SK-N-SH (cell line): ENCODE measurements at regions not wholly inside any gene's neighbourhood (a gene's known extent, or its start where the extent isn't known, plus 50 kb on each side); places are given as distances from the start of the nearest gene placed in this dataset.

Source experiments
- CTCF ChIA-PET: fragments of 300-600, 350-600 bp; formaldehyde crosslinking; extraction: SDS; loops from one replicate; lab custom pipeline; 2021; lab: Yijun Ruan, JAX
- POLR2A ChIA-PET: fragments of 350-600 bp; sonication (Branson Sonifier 250); formaldehyde crosslinking; extraction: SDS; loops from one replicate; lab custom pipeline; 2020; ENCODE audit warnings: antibody characterized with exemption, inconsistent platforms; lab: Yijun Ruan, JAX
- DNase-seq: peaks from one replicate; pipeline ENCODE4 v3.0.0; 2012
- H2AFZ ChIP-seq: fragments of 200-600 bp; sonication (generic); 2 replicates; pipeline ENCODE4 v1.8.1; 2016; ENCODE audit warnings: antibody characterized with exemption, mild to moderate bottlenecking, low read depth
- H3F3A ChIP-seq: fragments of 200-600 bp; sonication (generic); replicated peaks from 2 replicates; pipeline ENCODE3; 2016; ENCODE audit warnings: antibody characterized with exemption, mild to moderate bottlenecking; ENCODE audit not compliant: insufficient read depth
- H3K27ac ChIP-seq, 2 experiments: fragments of 200-500 bp in 1 of 2; fragments of 200-600 bp in 1 of 2; sonication (Bioruptor generic) in 1 of 2; sonication (generic), shearing (Covaris generic) in 1 of 2; 2 replicates each; pipeline versions ENCODE4 v1.5.1 to v1.6.1; 2014 to 2016; ENCODE audit warnings: low read depth in 2 of 2, inconsistent platforms in 1 of 2, low read length in 1 of 2, mild to moderate bottlenecking in 1 of 2, mixed read lengths in 1 of 2
- H3K27me3 ChIP-seq: fragments of 200-600 bp; sonication (generic), shearing (Covaris generic); 2 replicates; pipeline ENCODE4 v1.6.1; 2016; ENCODE audit warnings: mixed run types; ENCODE audit not compliant: insufficient read depth
- H3K36me3 ChIP-seq, 2 experiments: fragments of 200-500 bp in 1 of 2; fragments of 200-600 bp in 1 of 2; sonication (Bioruptor generic) in 1 of 2; sonication (generic) in 1 of 2; replicated peaks in 1 of 2; 2 replicates each; pipeline versions ENCODE3 to v1.5.1; 2014 to 2016; ENCODE audit warnings: low read length in 1 of 2, mild to moderate bottlenecking in 1 of 2; ENCODE audit not compliant: insufficient read depth in 2 of 2, control insufficient read depth in 1 of 2
- H3K4me1 ChIP-seq, 2 experiments: fragments of 200-500 bp in 1 of 2; fragments of 200-600 bp in 1 of 2; sonication (Bioruptor generic) in 1 of 2; sonication (generic), shearing (Covaris generic) in 1 of 2; 2 replicates each; pipeline versions ENCODE4 v1.5.1 to v1.6.1; 2014 to 2016; ENCODE audit warnings: low read depth in 1 of 2, low read length in 1 of 2, mixed run types in 1 of 2; ENCODE audit not compliant: insufficient read depth in 2 of 2, control insufficient read depth in 1 of 2
- H3K4me2 ChIP-seq: fragments of 200-600 bp; sonication (generic), shearing (Covaris generic); 2 replicates; pipeline ENCODE4 v1.6.1; 2017; ENCODE audit warnings: mixed run types
- H3K4me3 ChIP-seq, 2 experiments: fragments of 200-500 bp in 1 of 2; fragments of 200-600 bp in 1 of 2; sonication (Bioruptor generic) in 1 of 2; sonication (generic), shearing (Covaris generic) in 1 of 2; 2 replicates each; pipeline versions ENCODE4 v1.5.1 to v1.8.1; 2014 to 2016; ENCODE audit warnings: low read depth in 2 of 2, inconsistent platforms in 1 of 2, low read length in 1 of 2, mild to moderate bottlenecking in 1 of 2, mixed read lengths in 1 of 2, moderate library complexity in 1 of 2
- H3K79me2 ChIP-seq: fragments of 200-600 bp; sonication (generic); 2 replicates; pipeline ENCODE4 v1.8.1; 2017; ENCODE audit warnings: mild to moderate bottlenecking; ENCODE audit not compliant: insufficient read depth
- H3K9ac ChIP-seq: fragments of 200-600 bp; sonication (generic); 2 replicates; pipeline ENCODE4 v1.6.1; 2017; ENCODE audit warnings: mixed run types
- H3K9me2 ChIP-seq: fragments of 200-600 bp; sonication (generic); 2 replicates; pipeline ENCODE4 v1.6.1; 2017; ENCODE audit warnings: mixed run types
- H3K9me3 ChIP-seq: fragments of 200-600 bp; sonication (generic); 2 replicates; pipeline ENCODE4 v1.6.1; 2017; ENCODE audit warnings: mixed run types, mild to moderate bottlenecking, moderate library complexity
- H4K20me1 ChIP-seq: fragments of 200-600 bp; sonication (generic); 2 replicates; pipeline ENCODE4 v1.6.1; 2017; ENCODE audit warnings: mild to moderate bottlenecking, mixed run types; ENCODE audit not compliant: insufficient read depth
- CHD2 ChIP-seq: fragments of 150-350 bp; IDR thresholded peaks from 2 replicates; pipeline ENCODE4 v1.6.1; 2018; ENCODE audit warnings: low read length; ENCODE audit not compliant: partially characterized antibody
- CTCF ChIP-seq: fragments of 200-600 bp; sonication (generic); IDR thresholded peaks from 2 replicates; pipeline ENCODE4 v1.6.1; 2017; ENCODE audit warnings: antibody characterized with exemption, mild to moderate bottlenecking, moderate library complexity
- EP300 ChIP-seq, 2 experiments: IDR thresholded peaks; 2 replicates each; pipeline versions ENCODE4 v1.4.0 to v1.6.1; 2012; ENCODE audit warnings: borderline replicate concordance in 1 of 2, low read depth in 1 of 2, low read length in 1 of 2
- EZH2phosphoT487 ChIP-seq: fragments of 200-600 bp; sonication (generic); IDR thresholded peaks from 2 replicates; pipeline ENCODE4 v1.6.1; 2017; ENCODE audit warnings: low read depth, mixed run types, mild to moderate bottlenecking, antibody characterized with exemption, moderate library complexity, borderline replicate concordance
- FOSL2 ChIP-seq: IDR thresholded peaks from 2 replicates; pipeline ENCODE4 v1.4.0; 2012; ENCODE audit warnings: low read depth, mild to moderate bottlenecking, moderate library complexity, borderline replicate concordance
- FOXM1 ChIP-seq: IDR thresholded peaks from 2 replicates; pipeline ENCODE4 v1.4.0; 2012; ENCODE audit warnings: low read depth, mild to moderate bottlenecking
- GABPA ChIP-seq: IDR thresholded peaks from 2 replicates; pipeline ENCODE4 v1.4.0; 2012; ENCODE audit warnings: low read depth, mild to moderate bottlenecking
- GATA2 ChIP-seq: sonication (generic); formaldehyde crosslinking; IDR thresholded peaks from 2 replicates; pipeline ENCODE4 v1.5.0; 2020; ENCODE audit warnings: mild to moderate bottlenecking, missing genetic modification reagents
- MEF2A ChIP-seq: IDR thresholded peaks from 2 replicates; pipeline ENCODE4 v1.4.0; 2012; ENCODE audit warnings: low read depth, borderline replicate concordance
- NFIC ChIP-seq: IDR thresholded peaks from 2 replicates; pipeline ENCODE4 v1.4.0; 2012; ENCODE audit warnings: borderline replicate concordance
- PBX3 ChIP-seq: IDR thresholded peaks from 2 replicates; pipeline ENCODE4; 2012
- POLR2AphosphoS5 ChIP-seq: IDR thresholded peaks from 2 replicates; pipeline ENCODE4 v1.6.1; 2012; ENCODE audit warnings: low read depth, low read length
- RAD21 ChIP-seq: IDR thresholded peaks from 2 replicates; pipeline ENCODE4 v1.6.1; 2012; ENCODE audit warnings: mild to moderate bottlenecking, low read length
- RXRA ChIP-seq: IDR thresholded peaks from 2 replicates; pipeline ENCODE4 v1.4.0; 2012; ENCODE audit warnings: low read depth, mild to moderate bottlenecking, borderline replicate concordance
- SIN3A ChIP-seq: IDR thresholded peaks from 2 replicates; pipeline ENCODE4 v1.6.1; 2012; ENCODE audit warnings: low read depth, mild to moderate bottlenecking, low read length, moderate library complexity, borderline replicate concordance
- SMC3 ChIP-seq: IDR thresholded peaks from 2 replicates; pipeline ENCODE4 v1.6.1; 2012; ENCODE audit warnings: low read depth, low read length, improper control_type of control experiment
- TAF1 ChIP-seq: IDR thresholded peaks from 2 replicates; pipeline ENCODE4 v1.6.1; 2012; ENCODE audit warnings: low read depth, mild to moderate bottlenecking, low read length, moderate library complexity, borderline replicate concordance
- TCF12 ChIP-seq: IDR thresholded peaks from 2 replicates; pipeline ENCODE4 v1.4.0; 2012
- TEAD4 ChIP-seq: IDR thresholded peaks from 2 replicates; pipeline ENCODE4 v1.4.0; 2012; ENCODE audit warnings: mild to moderate bottlenecking, borderline replicate concordance; ENCODE audit not compliant: insufficient read depth
- WGBS: methylation state at CpG from one replicate; pipeline ENCODE4 v1.1.6; 2017; ENCODE audit warnings: low lambda C conversion rate; 5-methylcytosine and 5-hydroxymethylcytosine counted together

- H2AFZ ChIP-seq: no peak overlapping the region
- peak overlapping the region in 1 of 2 experiments; percentile 35; a peak in 1 of 4 replicates for H3K4me3 ChIP-seq
- no peak overlapping the region for H3K27ac ChIP-seq
- H3K27me3 ChIP-seq: peaks cover 21% of the 10 kb centered on the region; the same call in 1 of the 2 replicates
- 16% methylated on average over 13 of the region's 14 CpGs for WGBS
- no peaks in the 10 kb centered on the region for H3K9me3 ChIP-seq
- ChIA-PET CTCF (interaction anchor here (0.9 to 1.4 kb wide), 3 partner anchors 15 to 759 kb away, joined by 3 read pairs; no protein-coding TSS in a partner anchor), POLR2A (no interaction called here)
- no peaks in the 10 kb centered on the region for H3K79me2 ChIP-seq
- no peaks in the 10 kb centered on the region for H3K9me2 ChIP-seq
- H3F3A ChIP-seq: no peaks in the 10 kb centered on the region
- H3K4me2 ChIP-seq: no peak overlapping the region; the same call in 1 of the 2 replicates
- DNase-seq: no peak
- TF ChIP-seq CTCF: no peak
- TF ChIP-seq RAD21: no peak
- TF ChIP-seq RXRA: no peak
- no peak for TF ChIP-seq SIN3A
- TF ChIP-seq PBX3: no peak
- TF ChIP-seq FOXM1: no peak
- TF ChIP-seq EP300 (IDR thresholded peaks at IDR 0.05; ENCODE audit: borderline replicate concordance in 1 of 2, low read depth in 1 of 2, low read length in 1 of 2): no peak
- TF ChIP-seq NFIC: no peak
- TF ChIP-seq POLR2AphosphoS5: no peak
- no peak for TF ChIP-seq SMC3
- no peak for TF ChIP-seq MEF2A
- no peak for TF ChIP-seq TEAD4
- no peak for TF ChIP-seq FOSL2
- no peak for TF ChIP-seq EZH2phosphoT487
- TF ChIP-seq CHD2: no peak
- no peak for TF ChIP-seq GATA2 (CRISPR knock-in tag)
- TF ChIP-seq TAF1: no peak
- no peak for TF ChIP-seq TCF12
- no peak for TF ChIP-seq GABPA
- H3K9ac ChIP-seq: no peak overlapping the region
- no peaks in the 10 kb centered on the region for H3K4me1 ChIP-seq
- no peaks in the 10 kb centered on the region for H4K20me1 ChIP-seq
- no peaks in the 10 kb centered on the region for H3K36me3 ChIP-seq
Observed at GRCh38 chr5:88539693-88540365, 271.2 kb upstream of the TMEM161B start.
